Endodermal cell (in vitro differentiated cells): ENCODE measurements at regions not wholly inside any gene's neighbourhood (a gene's known extent, or its start where the extent isn't known, plus 50 kb on each side); places are given as distances from the start of the nearest gene placed in this dataset.

Source experiments
- DNase-seq: peaks from one replicate; pipeline ENCODE4 v3.0.0-alpha.2; 2017
- H3K27ac ChIP-seq: 2 replicates; pipeline ENCODE4 v1.5.1; 2013; ENCODE audit warnings: mild to moderate bottlenecking, low read depth, low read length, moderate library complexity
- H3K27me3 ChIP-seq: 2 replicates; pipeline ENCODE4 v1.6.1; 2013; ENCODE audit warnings: mild to moderate bottlenecking, low read length, moderate library complexity; ENCODE audit not compliant: insufficient read depth, control insufficient read depth, poor library complexity, severe bottlenecking
- H3K36me3 ChIP-seq: 2 replicates; pipeline ENCODE4 v1.7.0; 2013; ENCODE audit warnings: mild to moderate bottlenecking, low read length, moderate library complexity; ENCODE audit not compliant: control insufficient read depth, insufficient read depth
- H3K4me1 ChIP-seq: one replicate; pipeline ENCODE4 v1.7.0; 2013; ENCODE audit warnings: low read length; ENCODE audit not compliant: control insufficient read depth, insufficient read depth
- H3K4me3 ChIP-seq: 2 replicates; pipeline ENCODE4 v1.5.1; 2013; ENCODE audit warnings: mild to moderate bottlenecking, low read length, moderate library complexity
- H3K9ac ChIP-seq: 2 replicates; pipeline ENCODE4 v1.6.1; 2013; ENCODE audit warnings: mild to moderate bottlenecking, low read length, moderate library complexity; ENCODE audit not compliant: poor library complexity, severe bottlenecking; ENCODE audit errors: extremely low read depth
- H3K9me3 ChIP-seq: 2 replicates; pipeline ENCODE4 v1.6.1; 2013; ENCODE audit warnings: mild to moderate bottlenecking, low read length, moderate library complexity; ENCODE audit not compliant: control insufficient read depth
- H3K27ac Mint-ChIP-seq: 2 replicates; pipeline ENCODE4 v1.8.0; 2020; ENCODE audit warnings: mixed read lengths
- H3K27me3 Mint-ChIP-seq: 2 replicates; pipeline ENCODE4 v1.8.0; 2021; ENCODE audit warnings: mild to moderate bottlenecking, mixed read lengths; ENCODE audit not compliant: insufficient read depth
- H3K36me3 Mint-ChIP-seq: 2 replicates; pipeline ENCODE4 v1.8.0; 2020; ENCODE audit warnings: low read depth, mixed read lengths
- H3K4me1 Mint-ChIP-seq: 2 replicates; pipeline ENCODE4 v1.8.0; 2020; ENCODE audit warnings: mixed read lengths
- H3K4me3 Mint-ChIP-seq: 2 replicates; pipeline ENCODE4 v1.8.0; 2020; ENCODE audit warnings: mild to moderate bottlenecking, moderate library complexity, mixed read lengths
- H3K9me3 Mint-ChIP-seq: 2 replicates; pipeline ENCODE4 v1.8.0; 2020; ENCODE audit warnings: mild to moderate bottlenecking, mixed read lengths
- WGBS, 2 experiments: methylation state at CpG; one replicate each; pipeline versions ENCODE4 v1.1.5 to v1.1.7; 2013; ENCODE audit warnings: missing lambda C conversion rate in 2 of 2, mixed read lengths in 1 of 2; ENCODE audit not compliant: insufficient coverage in 1 of 2, insufficient read length in 1 of 2; 5-methylcytosine and 5-hydroxymethylcytosine counted together
- TF ChIP-seq, protein P1 (sequence below): fragments of 200-600 bp; sonication (generic); conservative IDR thresholded peaks from 2 replicates; pipeline ENCODE4 v1.5.0; 2021; ENCODE audit warnings: antibody characterized with exemption, mild to moderate bottlenecking

DNA sequence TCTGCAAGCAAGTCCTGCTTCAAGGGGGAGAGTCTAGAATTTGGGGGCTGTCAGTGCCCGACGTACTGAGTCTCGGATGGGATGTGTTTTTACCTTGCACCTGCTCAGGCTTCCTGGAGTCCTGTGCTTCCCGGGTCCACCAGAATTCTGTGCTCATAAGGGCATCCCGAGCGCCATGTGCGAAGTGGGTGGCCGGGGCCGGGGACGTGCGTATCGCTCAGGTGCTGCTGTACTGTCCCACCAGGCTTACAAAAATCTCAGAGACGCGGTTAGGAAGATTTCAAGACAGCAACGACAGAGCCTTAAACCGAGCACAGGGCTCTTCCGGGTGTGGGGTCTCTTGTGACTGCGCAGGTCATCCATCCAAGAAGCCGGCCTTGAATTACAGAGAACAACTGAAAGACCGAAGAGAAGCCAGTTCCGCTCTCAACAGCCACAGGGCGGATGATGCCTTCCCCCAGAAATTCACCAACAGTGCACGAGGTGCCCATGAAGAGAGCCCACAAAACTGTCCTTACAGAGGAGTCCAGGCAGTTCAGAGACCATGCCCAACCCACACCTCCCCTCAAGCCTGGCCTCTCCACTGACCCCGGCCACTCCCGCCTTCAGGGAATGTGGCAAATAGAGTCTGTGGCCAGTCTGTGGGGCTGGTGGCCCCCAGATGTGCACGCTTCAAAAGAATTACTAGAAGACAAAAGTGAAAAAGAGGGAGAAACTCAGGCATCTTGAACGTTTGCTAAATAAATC is 104.7 kb downstream of the PXDC1 start:
- no peak overlapping the region for H3K4me3 Mint-ChIP-seq
- WGBS, 2 experiments, result 94% methylated on average over 19 to 27 of the region's 27 CpGs
- Histone ChIP-seq H3K27me3 (no peaks in the 10 kb centered on the region), H3K9ac (no peak overlapping the region), H3K4me3 (no peak overlapping the region), H3K36me3 (no peaks in the 10 kb centered on the region), H3K27ac (no peak overlapping the region), H3K9me3 (no peaks in the 10 kb centered on the region), H3K4me1 (peaks cover 5% of the 10 kb centered on the region)
- H3K4me1 Mint-ChIP-seq, result peaks cover 11% of the 10 kb centered on the region
- no peaks in the 10 kb centered on the region for H3K36me3 Mint-ChIP-seq
- H3K27me3 Mint-ChIP-seq, result peaks cover 1% of the 10 kb centered on the region
- no peak for DNase-seq
- TF ChIP-seq, protein P1, sequence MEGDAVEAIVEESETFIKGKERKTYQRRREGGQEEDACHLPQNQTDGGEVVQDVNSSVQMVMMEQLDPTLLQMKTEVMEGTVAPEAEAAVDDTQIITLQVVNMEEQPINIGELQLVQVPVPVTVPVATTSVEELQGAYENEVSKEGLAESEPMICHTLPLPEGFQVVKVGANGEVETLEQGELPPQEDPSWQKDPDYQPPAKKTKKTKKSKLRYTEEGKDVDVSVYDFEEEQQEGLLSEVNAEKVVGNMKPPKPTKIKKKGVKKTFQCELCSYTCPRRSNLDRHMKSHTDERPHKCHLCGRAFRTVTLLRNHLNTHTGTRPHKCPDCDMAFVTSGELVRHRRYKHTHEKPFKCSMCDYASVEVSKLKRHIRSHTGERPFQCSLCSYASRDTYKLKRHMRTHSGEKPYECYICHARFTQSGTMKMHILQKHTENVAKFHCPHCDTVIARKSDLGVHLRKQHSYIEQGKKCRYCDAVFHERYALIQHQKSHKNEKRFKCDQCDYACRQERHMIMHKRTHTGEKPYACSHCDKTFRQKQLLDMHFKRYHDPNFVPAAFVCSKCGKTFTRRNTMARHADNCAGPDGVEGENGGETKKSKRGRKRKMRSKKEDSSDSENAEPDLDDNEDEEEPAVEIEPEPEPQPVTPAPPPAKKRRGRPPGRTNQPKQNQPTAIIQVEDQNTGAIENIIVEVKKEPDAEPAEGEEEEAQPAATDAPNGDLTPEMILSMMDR, result no peak
- no peak overlapping the region for H3K27ac Mint-ChIP-seq
- H3K9me3 Mint-ChIP-seq, result no peaks in the 10 kb centered on the region

DNA sequence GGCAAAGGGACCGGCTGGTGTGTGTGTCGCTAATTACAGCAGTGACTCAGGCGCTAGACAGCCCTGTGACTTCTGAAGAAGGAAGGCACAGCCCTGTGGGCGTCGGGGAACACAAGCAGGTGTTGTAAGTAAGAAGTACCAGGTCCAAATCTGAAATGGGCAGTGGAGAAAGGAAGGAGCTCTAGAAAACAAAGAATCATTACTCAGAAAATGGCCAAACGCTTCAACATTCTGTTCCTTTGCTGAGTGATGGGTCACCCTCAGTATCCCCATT is 106.8 kb downstream of the PXDC1 start:
- Mint-ChIP-seq H3K9me3 (no peaks in the 10 kb centered on the region), H3K4me3 (no peak overlapping the region), H3K4me1 (peaks cover 6% of the 10 kb centered on the region), H3K27ac (no peak overlapping the region), H3K36me3 (no peaks in the 10 kb centered on the region), H3K27me3 (peaks cover 1% of the 10 kb centered on the region)
- H3K9ac ChIP-seq, result no peak overlapping the region
- no peaks in the 10 kb centered on the region for H3K36me3 ChIP-seq
- no peak for DNase-seq
- H3K4me3 ChIP-seq, result no peak overlapping the region
- 82 to 92% methylated on average over 6 of the region's 6 CpGs for WGBS, 2 experiments
- no peak overlapping the region for H3K27ac ChIP-seq
- TF ChIP-seq, protein P1, result no peak
- H3K9me3 ChIP-seq, result no peaks in the 10 kb centered on the region
- H3K27me3 ChIP-seq, result no peaks in the 10 kb centered on the region
- no peaks in the 10 kb centered on the region for H3K4me1 ChIP-seq

DNA sequence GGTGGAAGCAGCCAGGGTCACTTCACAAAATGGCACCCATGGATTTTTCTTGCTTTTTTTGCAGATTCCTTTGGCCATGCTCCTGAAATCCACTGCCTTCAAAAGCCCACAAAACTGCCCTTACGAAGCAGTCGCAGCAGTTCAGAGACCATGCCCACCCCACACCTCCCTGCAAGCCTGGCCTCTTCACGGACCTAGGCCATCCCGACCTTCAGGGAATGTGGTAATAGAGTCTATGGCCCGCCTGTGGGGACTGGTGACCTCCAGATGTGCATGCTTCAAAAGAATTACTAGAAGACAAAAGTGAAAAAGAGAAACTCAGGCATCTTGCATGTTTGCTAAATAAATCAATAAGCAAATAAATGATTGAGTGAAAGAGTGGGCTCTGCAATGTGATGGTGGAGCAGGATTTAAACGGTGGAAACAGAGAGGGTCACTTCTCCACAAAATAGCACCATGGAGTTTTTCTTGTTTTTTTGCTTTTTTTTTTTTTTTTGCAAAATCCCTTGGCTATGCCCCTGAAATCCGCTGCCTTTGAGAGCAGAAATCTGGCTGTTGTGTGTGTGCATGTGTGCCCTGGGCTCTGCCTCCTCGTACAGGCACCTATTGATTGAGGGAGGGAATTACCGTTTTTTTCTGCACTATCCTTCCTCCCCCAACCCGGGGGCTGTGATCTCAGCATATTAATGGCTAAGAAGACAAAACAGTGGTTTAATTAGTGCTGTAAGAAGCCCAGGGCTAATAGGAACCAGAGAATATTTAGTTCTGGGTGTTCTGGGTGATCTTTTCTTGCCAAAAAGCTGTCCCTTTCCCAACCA is 107.4 kb downstream of the PXDC1 start:
- no peaks in the 10 kb centered on the region for H3K36me3 Mint-ChIP-seq
- H3K4me3 Mint-ChIP-seq, result no peak overlapping the region
- Histone ChIP-seq H3K4me3 (no peak overlapping the region), H3K9ac (no peak overlapping the region), H3K4me1 (no peaks in the 10 kb centered on the region), H3K36me3 (no peaks in the 10 kb centered on the region), H3K27me3 (no peaks in the 10 kb centered on the region), H3K27ac (no peak overlapping the region), H3K9me3 (no peaks in the 10 kb centered on the region)
- H3K4me1 Mint-ChIP-seq, result peaks cover 6% of the 10 kb centered on the region
- peaks cover 1% of the 10 kb centered on the region for H3K9me3 Mint-ChIP-seq
- no peak for DNase-seq
- 81 to 100% methylated on average over 1 to 10 of the region's 10 CpGs for WGBS, 2 experiments
- TF ChIP-seq, protein P1, result no peak
- H3K27ac Mint-ChIP-seq, result no peak overlapping the region
- H3K27me3 Mint-ChIP-seq, result peaks cover 1% of the 10 kb centered on the region
